SW480 (cell line): ENCODE measurements at regions not wholly inside any gene's neighbourhood (a gene's known extent, or its start where the extent isn't known, plus 50 kb on each side); places are given as distances from the start of the nearest gene placed in this dataset.

Source experiments
- DNase-seq: peaks from one replicate; pipeline ENCODE4 v3.0.0-alpha.2; 2016; ENCODE audit warnings: low spot score

DNA sequence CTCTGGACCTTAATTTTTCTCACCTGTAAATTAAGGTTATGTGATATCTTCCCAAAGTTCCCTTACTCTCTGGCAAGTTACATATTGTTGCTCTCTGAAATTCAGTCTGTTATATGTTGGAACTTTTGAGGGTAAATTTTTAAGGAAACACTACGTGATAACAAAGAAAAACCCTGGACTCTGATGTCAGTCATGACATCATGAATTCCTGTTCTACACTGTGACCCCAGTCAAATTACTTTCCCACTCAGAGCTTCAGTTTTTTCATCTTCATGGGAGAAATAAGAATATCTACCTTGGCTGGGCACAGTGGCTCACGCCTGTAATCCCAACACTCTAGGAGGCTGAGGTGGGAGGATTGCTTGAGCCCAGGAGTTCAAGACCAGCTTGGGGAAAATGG lies 164.6 kb upstream of the RALGAPA2 start:
- no peak for DNase-seq

DNA sequence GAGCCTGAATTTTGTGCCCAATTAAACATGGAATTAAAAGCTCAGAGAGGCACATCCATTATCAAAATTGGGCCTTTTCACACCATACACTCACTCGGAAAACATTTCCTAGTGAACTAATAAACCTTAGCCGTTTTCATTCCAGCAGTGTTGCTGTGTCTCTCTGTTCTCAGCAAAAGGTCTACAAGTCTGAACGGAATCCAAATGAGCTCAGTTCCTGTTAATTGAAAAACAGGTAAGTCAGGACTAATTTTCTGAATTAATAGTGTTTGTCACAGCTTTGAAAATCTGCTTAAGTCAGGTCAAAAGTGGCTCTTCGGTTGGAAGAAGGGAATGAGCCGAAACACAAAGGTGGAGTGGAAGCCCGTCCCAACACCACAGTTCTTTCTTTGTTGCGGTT lies 163.3 kb upstream of the RALGAPA2 start:
- DNase-seq = no peak

DNA sequence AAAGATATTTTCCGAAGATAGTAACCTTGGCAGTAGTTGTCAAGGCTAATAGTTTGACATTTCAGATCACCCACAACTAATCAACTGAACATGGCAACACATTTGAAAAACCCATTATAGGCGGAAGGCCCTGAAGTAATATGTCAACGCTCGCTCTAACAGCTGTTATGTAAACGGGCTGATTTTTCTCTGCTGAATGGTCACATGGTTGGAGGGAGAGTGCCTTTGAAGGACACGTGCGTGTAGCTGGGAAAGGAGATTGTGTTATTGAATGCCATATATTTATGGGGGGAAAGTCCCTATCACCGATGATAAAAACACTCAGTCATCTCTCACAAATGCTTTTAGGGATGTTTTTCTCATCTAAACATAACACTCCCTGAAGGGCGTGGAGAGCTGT lies 160.0 kb upstream of the RALGAPA2 start:
- peak; percentile 20 for DNase-seq

DNA sequence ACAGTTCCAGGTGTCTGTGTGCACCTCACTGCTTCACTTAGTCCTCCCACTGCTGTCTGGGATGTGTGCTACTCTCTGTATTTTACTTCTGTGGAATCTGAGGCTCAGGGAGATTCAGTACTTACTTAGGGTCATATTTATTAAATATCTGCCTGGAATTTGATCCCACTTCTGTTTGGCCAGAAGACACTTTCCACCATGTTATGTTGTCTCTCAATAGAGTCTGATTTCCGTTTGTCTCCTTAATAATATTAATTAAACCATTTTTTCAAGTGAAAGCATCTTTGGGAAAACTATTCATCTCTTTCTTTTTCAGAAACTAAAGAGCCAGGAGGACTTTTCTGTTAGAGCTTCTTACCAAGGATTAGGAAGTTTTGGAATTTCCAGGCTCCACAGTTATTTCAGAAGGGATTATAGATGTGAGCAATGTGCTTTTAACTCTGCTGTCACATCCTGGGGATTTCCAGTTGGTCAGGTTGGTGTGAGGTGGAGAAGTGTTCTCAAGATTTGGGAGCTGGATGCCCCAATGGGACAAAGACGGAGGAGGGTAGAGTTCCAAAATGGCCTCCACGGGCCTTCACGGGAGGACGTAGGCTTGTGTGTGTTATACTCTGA lies 156.8 kb upstream of the RALGAPA2 start:
- DNase-seq = no peak

DNA sequence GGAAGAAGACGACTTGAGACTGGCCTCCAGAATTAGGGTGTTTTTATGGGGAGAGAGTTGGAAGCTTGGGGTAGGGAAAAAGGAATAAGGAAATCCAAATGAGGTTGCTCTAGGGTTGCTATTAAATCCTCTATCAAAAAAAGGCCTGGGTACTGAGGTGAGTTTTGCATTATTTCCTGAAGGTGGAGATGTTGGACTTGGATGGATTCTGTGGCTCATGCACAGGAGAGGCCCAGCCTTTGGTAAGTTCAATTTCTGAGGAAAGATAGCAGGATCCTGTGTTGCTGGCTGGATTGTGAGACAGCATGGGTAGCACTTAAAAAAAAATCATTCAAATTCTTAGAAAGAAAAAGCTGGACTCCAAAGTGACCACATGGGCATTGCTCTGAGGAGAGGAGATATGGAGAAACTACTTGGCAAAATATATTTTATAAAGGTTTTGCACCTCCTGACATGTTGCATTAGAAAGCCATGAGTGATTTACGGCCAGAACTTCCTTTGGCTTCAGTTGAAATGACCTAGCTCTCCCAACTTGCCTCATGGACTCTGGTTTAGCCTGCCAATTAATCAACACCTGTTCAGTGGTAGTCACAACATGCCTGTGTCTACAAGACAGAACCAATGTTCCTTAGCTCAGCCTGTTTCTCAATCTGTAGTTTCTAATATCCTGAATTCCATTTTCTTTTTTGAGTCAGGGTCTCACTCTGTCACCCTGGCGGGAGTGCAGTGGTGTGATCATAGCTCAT lies 152.1 kb upstream of the RALGAPA2 start:
- DNase-seq = peak; percentile 92

DNA sequence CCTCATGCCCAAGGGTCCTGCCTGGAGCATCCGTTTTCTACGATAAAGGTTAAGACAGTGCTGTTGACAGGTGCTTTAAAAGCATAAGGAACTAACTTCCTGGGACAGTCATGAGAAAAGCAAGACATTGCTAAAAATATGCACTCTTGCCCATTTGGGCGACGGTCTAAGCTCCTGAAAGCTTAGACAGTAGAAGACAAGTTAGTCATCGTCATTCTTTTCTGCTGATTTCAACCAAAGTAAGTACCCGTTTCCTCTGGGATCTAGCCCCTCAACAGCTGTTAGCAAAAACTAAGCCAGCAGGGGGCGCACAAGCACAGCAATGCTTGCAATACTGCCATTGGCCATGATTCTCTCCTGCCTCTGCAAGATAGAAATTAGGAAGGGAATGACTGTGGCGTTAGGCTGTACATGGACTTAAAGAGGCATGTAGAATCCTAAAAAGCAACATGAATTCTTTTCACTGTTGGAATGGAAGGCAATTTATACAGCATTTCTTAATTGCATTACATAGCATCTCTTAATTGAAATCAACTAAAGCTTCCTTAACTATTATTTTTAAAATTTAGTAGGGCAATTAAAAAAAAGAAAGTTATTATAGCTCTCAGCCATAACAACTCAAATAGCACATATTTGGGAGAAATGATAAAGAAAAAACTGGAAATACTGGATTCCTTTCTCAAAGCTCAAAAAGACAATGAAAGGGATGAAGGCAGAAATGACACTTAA lies 147.8 kb upstream of the RALGAPA2 start:
- DNase-seq = peak; percentile 88

DNA sequence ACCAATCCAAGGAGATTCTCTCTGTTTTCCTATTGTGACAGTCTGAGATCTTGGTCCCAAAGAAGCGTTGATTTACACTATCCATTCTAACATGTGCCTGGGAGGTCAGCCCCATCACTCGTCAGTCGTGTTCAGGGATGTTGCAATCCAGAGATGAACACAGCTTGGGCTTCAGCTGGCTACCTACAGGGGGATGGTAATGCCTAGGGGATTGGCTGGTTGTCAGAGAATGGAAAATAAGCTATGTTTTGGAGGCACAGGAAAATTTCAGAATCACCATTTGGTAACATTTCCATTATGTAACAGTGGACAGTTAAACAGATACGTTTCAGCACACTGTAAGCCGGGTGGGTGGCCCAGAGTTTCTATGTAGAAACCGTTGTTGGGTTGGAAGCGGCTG lies 147.1 kb upstream of the RALGAPA2 start:
- no peak for DNase-seq

DNA sequence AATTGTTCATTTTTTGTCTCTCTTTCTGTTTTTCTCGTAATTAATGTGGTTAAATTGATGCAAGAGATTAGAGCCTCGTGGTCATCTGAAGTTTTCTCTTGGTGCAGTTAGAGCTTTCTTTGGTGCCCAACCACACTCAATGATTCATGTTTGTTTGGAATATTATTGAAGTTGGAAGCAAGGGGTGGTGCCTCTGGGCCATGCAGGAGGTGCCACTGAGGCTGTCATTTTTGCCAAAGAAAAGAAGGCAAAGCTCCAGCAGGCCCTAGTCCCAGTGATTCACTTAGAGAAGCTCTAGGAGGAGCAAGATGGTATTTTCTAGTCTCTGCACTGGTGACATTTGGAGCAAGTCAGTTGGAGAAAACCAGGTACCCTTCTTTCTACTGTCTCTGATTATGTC lies 144.5 kb upstream of the RALGAPA2 start:
- no peak for DNase-seq

DNA sequence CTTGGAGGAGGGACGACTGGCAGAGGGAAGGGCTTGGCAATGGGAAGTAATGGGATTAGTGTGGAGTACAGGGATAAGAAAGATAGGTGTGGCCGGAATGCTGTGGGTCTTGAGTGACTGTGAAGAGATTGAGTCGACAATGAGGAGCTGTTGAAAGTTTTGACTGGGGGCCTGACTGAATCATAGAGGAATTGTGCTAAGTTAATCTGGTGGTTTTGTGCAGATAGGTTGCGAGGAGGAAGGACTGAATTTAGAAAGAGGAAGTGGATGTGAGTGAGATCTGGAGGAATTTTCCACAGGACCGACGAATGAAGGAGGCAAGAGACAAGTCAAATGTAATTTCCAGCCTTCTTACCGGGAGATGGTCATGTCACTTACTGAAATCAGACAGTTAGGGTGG lies 143.9 kb upstream of the RALGAPA2 start:
- DNase-seq = no peak

DNA sequence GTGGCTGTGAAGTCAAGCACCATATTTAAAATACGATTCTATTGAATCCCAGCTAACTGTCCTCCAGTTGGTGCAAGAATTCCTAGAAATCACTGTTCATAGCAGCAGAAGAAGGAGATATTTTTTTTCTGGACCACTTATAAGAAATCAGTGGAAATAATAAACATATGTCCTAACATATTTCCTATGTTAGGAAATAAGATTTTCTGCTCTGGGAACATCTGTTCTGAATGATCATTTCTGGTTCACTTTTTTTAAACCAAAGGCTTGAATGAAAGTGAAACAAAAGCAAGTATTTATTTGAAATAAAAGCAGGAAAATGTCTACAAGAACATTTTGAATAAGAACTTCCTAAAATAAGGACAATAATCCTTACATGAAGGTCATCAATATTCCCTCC lies 138.9 kb upstream of the RALGAPA2 start:
- no peak for DNase-seq

DNA sequence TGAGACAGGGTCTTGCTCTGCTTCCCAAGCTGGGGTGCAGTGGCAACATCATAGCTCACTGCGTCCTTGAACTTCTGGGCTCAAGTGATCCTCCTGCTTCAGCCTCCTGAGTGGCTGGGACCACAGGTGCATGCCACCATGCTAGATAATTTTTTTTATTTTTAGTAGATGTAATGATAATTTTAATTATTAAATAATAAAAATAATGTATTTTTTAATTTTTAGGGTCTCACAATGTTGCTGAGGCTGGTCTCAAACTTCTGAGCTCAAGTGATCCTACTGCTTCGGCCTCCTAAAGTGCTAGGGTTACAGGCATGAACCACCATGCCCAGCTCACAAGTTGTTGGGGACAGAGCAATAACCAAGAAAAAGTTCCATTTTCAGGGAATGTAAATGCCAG lies 138.0 kb upstream of the RALGAPA2 start:
- no peak for DNase-seq

DNA sequence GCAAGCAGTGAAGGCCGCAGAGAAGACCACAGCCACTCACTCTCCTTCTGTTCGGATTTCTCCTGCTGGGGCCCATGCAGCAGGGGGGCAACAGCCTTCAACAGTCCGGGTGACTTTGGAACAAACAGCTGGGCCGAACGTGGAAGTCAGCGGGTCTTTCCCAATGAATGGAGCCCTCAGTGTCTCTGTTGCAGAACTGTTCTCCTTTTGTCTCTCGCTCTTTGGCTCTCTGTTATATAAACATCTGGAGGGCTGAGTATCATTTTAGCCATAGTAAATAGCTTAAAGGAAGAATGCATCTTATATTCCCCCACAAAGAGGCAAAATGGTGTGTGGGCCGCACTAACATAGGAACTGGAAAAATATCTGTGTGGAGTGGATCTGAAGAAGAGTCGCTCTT lies 136.7 kb upstream of the RALGAPA2 start:
- DNase-seq = no peak

DNA sequence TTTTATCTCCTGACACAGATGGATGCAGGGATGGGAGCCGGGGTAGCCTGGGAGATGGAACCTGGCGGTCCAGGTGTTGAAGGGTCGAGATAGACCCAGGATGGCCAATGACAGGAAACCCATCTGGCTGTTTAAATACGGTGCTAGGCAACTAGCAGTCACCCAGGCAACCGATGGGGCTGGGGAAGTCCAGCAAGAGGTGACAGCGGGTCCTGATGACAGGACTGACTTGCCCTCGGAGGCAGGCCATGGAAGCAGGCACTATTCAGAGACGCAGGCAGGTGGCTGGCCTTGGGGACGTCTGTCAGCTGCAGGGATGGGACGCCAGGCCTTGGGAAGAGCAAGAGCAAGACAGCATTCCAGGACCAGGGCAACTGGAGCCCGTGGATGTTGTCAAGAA lies 135.4 kb upstream of the RALGAPA2 start:
- DNase-seq = no peak

DNA sequence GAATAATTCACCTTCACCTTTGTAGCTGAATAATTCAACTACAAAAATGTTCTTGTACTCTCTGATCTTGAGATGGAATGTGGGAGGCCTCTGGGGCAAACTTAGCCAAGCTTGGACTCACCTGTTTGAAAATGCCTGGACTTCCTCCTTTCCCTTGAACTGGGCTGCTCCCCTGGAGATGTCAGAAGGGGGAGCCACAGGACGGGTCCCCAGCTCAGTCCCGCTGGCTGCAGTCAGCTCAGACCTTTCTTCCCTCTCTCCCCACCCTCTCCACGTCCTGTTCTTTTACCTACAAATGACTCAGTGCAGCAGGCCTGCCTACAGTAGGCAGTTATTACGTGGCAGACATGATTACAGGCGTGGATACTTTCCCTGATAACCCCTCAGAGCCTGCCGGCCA lies 131.5 kb upstream of the RALGAPA2 start:
- DNase-seq = peak; percentile 64

DNA sequence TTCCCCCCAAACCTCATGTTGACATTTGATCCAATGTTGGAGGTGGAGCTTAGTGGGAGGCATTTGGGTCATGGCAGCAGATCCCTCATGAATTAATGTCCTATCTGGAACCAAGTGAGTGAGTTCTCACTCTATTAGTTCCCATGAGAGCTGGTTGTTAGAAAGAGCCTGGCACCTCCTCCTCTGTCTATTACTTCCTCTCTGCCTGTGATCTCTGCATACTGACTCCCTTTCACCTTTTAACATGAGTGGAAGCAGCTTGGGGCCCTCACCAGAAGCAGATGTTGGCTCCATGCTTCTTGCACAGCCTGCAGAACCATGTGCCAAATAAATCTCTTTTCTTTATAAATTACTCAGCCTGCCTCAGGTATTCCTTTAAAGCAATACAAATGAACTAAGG lies 127.3 kb upstream of the RALGAPA2 start:
- no peak for DNase-seq

DNA sequence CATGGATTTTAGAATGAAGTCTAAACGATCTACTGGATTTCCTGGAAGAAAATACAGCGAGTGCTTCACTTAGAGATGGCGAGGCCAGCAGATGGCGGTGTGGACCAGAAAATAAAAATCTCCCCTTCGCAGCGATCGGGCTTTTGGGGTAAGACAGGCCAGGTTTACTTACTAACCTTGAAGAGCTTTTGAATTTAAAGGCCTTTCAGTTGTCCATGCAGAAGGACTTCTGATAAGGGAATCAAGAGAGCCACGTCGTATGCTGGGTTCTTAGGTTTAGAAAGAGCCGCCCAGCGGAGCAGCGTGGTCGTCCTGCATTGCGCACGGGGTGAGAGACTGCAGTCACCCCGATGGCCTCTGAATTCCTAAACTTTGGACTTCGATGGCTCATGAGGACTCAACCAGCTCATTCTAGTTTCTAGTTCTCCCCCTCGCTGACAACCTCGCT lies 125.2 kb upstream of the RALGAPA2 start:
- peak; percentile 73 for DNase-seq

DNA sequence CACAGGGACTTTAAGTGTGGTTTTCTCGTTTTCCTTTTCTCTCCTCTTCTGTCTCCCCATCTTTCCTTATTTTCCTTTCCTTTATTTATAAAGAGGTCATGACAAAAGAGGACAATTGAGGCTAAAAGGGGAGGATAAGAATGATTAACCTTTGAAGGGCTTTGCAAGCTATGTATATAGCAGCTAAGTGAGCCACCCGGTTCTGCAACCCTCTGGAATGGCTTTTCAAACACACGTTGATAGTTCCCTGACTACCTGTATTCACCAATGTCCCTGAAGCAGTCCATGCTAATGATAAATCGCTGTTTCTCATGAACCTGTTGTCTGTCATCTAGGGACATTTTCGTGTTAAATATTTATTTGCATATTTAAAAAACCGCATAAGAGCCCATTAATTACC lies 124.4 kb upstream of the RALGAPA2 start:
- DNase-seq = no peak

DNA sequence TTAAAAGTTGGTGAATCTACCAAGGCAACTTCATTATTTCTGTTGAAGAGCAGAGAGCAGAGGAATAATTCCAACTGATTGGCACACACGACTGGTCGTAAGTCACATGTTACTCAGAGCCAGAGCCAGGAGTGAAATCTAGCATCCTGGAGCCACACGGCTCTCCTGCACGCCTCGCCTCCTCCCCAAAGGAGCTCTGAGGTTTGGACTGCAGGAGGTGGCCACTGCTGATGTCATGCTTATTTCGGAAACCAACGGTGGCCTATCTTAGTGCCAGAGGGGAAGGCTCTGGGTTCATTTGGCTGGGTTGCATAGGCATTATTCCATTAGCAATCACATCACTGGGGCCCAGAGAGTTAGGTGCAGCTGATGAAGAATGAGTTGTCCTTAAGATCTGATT lies 123.5 kb upstream of the RALGAPA2 start:
- no peak for DNase-seq

DNA sequence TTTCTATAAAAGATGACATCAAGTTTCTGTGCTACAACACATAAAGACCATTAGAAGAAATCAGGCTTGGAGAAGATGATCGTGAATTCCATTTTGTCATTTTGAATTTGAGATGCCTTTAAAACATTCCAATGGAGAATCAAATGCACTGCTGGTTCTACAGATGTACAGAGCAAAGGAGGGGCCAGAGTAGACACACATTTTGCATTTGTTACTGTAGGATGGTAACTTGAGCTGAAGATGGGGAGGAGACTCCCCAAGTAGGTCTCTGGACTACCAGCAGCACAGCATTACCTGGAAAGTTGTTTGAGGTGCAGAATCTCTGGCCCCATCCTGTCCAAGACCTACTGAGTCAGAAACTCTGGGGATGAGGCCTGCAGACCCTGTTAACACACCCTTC lies 121.6 kb upstream of the RALGAPA2 start:
- no peak for DNase-seq

DNA sequence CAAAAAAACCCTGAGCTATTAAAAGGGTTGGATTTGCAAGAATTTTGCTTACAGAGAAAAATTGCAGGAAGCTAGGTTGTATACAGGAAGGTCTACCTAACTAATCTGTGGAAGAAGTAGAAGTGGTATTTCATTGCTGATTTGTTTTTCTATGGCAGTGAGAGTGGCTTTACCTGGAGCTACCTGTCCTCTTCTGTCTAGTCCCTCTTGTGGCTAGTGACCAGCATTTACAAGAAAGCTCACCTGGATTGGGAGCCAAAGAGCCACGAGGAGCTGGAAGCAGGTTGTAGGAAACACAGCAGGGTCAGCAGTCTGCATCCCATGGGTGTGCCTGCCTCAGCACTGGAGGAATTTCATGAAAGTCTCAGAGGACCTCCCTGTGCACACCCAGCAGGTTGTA lies 120.3 kb upstream of the RALGAPA2 start:
- DNase-seq = peak; percentile 33

DNA sequence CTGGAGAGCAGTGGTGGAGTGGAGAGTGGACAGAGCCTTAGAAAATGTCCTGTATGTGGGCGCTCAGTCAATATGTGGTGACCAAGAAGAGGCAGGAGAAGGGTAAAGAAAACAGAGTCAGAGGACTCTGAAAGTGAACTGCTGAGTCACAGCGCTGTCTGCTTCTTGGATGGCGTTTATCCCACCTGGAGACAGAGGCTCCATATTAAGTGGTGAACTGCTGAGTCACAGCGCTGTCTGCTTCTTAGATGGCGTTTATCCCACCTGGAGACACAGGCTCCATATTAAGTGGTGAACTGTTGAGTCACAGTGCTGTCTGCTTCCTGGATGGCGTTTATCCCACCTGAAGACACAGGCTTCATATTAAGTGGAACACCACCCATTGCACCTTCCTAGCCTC lies 119.3 kb upstream of the RALGAPA2 start:
- no peak for DNase-seq

DNA sequence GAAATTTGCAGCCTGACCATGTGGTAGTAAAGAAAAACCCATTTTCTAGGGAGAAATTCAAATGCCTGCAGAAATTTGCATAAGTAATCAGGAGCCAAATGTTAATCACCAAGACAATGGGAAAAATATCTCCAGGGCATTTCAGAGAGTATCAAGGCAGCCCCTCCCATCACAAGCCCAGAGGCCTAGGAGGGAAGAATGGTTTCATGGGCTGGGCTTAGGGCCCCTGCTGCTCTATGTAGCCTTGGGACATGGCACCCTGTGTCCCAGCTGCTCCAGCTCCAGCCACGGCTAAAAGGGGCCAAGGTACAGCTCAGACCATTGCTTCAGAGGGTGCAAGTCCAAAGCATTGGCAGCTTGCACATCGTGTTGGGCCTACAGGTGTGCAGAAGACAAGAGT lies 117.2 kb upstream of the RALGAPA2 start:
- no peak for DNase-seq

DNA sequence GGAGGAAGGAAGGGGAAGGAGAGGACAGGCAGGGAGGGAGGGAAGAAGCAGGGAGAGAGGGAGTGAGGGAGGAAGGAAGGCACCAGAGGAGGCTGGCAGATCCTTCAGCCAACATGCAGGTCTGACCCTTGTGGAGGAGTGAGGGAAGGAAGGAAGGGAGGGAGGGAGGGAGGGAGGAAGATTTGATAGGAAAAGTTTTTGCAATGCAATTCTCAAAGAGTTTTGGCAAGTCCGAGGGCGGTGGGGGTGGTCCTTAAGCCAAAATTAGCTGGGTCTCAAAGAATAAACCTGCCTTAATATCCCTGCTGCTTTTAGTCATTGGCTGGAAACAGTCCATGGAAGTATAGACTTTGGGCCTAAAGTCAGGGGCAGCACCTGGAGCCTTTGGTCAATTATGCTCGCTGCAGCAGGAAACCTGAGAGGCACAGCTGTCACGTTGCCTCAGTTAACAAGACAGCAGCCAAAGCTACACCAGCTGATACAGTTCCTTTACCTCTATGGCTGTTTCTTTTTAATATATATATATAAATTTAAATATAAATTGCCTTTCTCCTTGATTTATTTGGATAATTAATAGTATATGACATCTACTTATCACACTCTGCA lies 115.7 kb upstream of the RALGAPA2 start:
- DNase-seq = no peak
